ENCODE measurements at regions not wholly inside any gene's neighbourhood (a gene's known extent, or its start where the extent isn't known, plus 50 kb on each side); places are given as distances from the start of the nearest gene placed in this dataset.
"Not testable (repeated sequence)": the region's sequence is repeated elsewhere in the genome, so short reads cannot be mapped to it uniquely, and the experiment has no call there.

DNA sequence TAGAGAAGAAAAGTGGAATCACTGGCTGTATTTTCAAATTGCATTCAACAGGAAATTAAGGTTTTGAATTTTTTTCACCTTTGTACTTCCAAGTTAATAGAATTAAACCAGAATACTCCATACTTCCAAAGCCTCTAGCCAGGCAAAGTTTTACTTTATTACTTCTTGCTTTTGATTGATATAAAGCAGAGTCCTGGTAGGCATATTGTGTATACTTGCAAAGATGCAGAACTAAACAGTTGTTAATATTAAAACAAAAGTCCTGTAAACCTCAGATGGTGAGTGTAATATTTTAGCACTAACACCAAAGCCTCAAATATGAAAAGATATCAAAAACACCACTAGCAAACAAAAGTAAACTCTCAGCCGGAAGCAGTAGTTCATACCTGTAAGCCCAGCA lies 107.2 kb upstream of the C2CD4B start:
- no peak for DNase-seq

DNA sequence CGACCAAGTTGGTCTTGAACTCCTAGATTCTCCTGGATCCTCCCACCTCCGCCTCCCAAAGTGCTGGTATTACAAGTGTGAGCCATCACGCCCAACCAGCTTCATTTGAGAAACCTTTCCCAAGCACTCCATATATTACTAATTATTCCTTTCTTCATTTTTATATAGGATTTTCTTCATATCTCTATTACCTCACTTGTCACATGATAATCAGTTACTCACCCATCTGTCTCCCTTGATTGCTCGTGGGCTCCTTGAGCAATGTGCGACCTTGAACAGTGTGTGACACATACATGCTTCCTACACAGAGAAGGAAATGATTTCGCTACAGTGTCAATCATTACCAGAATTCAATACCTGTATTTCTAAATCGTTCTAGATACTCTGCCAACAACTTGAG lies 110.7 kb upstream of the C2CD4B start:
- DNase-seq, result no peak

DNA sequence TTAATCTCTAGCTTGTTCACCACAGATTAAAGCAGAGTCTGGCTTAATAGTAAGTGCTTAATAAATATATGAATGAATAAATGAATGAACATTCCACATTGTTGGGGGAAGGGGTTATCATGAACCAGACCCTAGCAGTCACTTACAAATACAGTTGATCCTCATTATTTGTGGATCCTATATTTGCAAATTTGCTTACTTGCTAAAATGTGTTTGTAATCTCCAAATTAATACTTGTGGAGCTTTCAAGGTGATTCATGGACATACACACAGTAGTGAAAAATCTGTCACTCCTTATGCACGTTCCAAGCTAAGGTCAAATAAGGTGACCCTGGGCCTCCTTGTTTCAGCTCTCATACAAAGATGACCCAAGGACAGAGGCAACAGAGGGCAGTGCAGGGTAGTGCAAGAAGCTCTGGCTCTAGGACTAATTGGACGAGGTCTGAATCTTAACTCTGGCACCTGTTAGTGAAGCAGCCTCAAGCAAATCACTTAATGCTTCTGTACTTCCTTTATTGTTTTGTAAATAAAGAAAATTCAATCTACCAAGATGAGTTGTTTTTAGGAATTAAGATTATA lies 112.8 kb upstream of the C2CD4B start:
- no peak for DNase-seq

DNA sequence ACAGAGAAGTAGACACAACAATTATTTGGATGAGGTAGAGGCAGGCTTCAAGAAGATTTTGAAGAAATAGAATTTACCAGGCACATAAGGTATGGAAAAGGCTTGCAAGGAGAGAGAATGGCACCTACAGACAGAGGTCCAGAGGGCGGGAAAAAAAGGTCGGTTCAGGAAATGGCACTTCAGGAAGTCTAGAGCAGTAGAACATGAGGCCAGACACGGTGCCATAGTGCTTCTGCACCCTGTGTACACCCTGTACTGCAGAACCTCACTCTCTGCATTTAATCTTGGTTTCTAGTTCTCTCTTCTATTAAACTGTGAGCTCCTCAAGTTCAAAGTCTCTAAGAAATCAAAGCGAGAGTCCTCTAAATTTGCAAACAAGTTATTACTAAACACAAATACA lies 113.4 kb upstream of the C2CD4B start:
- no peak for DNase-seq

DNA sequence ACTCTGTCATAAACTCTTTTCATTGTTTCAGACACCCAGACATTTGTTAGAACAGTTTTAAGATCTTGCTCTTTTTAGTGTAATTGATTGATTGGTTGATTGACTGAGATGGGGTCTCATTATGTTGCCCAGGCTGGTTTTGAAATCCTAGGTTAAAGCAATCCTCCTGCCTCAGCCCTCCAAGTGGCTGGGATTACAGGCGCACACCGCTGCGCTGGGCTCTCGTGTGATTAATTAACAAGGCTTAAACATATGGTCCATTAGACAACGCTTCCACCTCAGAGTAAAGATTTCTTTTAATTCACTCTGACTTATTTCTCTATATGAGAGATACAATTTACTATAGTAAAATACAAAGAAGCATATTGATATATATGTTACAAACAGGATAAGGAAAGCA lies 114.0 kb upstream of the C2CD4B start:
- no peak for DNase-seq

DNA sequence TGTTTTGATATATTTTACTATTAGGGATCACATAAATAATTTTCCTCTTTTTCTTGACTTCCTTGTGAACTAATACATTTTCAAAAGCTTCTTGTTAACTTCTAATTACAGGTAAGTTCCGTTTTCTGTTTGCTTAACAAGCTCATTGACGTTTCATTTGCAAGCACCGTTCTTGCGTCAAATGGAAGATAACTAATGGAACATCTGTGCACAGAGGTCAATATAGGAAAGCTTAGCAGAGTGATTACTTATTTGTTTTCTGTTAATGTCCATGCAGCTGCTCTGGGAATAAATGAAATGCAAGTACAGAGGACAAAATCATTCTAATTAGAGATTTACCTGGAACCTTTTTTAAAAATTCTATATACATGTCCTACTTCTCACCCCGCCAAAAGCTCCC lies 115.5 kb upstream of the C2CD4B start:
- no peak for DNase-seq

DNA sequence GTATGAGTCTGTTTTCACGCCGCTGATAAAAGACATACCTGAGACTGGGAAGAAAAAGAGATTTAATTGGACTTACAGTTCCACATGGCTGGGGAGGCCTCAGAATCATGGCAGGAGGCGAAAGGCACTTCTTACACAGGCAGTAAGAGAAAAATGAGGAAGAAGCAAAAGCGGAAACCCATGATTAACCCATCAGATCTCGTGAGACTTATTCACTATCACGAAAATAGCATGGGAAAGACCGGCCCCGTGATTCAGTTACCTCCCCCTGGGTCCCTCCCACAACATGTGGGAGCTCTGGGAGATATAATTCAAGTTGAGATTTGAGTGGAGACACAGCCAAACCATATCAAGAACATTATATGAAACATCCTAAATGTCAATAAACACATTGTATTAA lies 116.7 kb upstream of the C2CD4B start:
- not testable (repeated sequence) for DNase-seq

DNA sequence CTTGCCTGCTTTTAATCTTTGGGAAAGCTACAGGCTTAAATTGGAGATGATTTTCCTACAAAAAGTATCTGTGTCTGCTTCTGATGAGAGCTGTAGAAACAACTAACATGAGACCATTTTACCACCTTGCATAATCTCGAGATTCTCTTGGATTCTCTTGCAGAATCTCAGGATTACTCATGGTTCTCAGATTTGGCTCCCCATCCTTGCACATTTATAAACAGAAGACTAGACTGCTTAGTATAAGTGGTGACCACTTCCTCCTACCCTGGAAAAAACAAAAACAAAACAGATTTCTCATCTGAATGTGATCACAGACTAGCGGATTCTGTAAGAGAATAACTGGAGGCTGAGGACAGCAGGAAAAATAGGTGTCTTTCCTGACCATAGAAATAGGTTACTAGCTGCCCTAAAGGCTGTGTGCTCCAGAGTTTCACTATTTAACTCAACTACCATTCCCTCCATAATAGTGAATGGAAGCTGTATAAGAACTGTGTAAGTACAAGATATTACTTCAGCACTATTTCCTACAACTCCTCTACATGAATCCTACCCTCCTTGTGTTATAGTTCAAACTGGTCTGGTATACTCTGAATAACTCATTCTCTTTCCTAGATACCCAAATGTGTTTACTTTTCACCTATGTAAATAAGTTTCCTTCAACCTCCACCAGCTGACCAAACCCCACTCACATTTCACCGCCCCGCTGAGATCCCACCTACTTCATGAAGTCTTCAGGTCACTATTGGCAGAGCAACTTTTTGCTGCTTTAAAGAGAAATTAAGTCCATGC lies 122.2 kb upstream of the C2CD4B start:
- DNase-seq, result no peak

DNA sequence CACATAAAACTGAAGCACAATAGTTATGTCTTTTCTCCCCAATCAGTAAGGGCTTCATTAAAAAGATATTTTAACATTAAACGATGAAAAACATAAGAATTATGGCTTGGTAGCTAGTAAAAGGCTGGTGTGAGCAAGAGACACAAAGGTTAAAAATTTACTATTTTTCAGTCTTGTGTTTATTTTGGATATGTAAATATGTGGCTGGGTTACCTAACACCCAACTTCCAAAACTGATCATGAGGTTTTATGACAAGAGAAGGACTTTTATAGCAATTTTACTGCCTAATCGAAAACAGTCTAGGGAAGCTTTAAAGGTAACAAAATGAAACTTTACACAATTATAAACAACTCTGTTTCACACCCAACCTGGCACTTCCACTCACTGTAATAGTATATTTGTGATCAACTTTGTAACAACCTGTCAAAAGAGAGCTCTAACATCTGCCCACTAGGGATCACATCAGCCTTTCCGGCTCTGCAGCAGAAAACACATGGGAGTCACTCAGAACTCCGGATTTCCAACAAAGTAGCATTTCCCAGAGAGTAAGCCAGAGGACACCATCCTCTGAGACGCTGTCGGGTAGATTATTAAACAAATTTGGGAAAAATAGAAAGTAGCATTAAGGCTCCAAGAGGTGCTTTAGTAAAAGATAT lies 123.4 kb upstream of the C2CD4B start:
- no peak for DNase-seq

DNA sequence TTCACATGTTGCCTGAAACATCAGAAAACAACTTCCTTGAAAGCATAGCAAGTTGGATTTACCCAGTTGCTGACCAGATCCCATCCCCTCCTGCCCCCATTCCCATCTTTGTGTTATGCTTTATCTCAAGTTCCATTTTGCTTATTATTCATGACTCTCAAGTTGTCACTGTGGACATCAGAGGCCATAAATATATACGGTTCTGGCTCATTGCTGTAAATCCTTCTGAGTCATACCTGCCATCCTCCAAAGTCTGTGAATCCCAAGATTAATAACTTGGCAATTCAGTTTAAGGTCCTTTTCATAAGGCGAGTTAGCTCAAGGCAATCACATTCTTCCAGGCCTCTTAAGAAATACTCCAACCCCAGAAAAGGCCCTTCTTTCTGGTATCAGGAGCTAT lies 126.2 kb upstream of the C2CD4B start:
- no peak for DNase-seq

DNA sequence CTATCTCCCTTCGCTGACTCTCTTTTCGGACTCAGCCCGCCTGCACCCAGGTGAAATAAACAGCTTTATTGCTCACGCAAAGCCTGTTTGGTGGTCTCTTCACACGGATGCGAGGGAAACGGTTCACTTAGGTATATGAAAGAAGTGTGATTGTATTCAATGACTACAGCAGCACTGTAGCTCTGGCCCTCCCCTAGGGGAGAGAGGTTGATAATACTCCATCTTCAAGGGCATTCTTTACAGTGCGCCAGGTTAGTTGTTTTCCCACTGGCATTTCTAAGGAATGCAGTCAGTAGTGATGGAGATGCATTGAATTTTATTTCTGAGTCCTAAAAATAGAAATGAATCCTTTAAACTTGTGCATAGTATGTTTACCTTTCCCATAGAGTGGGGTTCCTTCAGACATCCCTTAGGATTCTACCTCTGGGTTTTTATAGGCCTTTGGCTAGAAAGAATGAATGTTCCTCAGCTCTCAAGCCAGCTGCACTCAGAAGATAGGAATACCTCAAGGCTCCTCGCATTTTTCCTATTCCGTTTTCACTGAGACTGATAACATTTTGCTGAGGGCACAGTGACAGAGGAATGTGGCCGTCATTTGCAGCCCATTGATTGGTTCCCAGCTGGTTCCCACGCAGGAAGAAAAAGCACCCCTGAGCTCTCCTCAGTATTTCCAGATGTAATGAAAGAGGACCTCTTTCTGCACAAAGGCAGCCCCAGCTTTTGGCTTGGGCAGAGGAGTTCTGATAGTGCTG lies 131.8 kb upstream of the C2CD4B start:
- DNase-seq, result no peak

DNA sequence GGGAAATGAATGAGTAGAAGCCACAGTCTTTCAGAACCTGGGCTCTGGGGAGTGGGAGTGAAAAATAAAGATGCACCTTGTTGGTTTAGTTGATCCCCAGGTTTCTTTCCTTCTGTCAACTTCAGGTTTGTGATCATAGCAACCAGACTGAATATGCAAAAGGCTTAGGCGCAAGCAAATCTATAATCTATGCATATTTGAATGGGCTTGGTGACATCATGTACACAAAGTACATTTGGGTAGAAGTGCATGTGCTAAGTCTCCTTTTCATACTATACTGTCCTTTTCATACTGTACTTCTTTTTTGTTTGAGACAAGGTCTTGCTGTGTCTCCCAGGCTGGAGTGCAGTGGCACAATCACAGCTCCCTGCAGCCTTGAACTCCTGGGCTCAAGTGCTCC lies 132.4 kb upstream of the C2CD4B start:
- no peak for DNase-seq

DNA sequence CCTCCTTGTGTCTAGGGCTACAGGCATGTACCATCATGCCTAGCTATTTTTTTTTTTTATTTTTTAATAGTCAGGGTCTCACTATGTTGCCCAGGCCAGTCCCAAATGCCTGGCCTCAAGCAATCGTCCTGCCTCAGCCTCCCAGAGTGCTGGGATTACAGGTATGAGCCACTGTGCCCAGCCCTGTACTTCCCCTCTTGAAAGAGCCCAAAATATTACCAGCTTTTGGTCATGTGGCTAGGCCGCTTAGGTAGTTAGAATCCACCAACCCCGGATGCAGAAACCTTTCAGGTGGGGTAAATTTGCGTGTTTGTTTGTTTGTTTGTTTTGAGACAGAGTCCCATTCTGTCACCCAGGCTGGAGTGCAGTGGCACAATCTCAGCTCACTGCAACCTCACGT lies 132.8 kb upstream of the C2CD4B start:
- no peak for DNase-seq

DNA sequence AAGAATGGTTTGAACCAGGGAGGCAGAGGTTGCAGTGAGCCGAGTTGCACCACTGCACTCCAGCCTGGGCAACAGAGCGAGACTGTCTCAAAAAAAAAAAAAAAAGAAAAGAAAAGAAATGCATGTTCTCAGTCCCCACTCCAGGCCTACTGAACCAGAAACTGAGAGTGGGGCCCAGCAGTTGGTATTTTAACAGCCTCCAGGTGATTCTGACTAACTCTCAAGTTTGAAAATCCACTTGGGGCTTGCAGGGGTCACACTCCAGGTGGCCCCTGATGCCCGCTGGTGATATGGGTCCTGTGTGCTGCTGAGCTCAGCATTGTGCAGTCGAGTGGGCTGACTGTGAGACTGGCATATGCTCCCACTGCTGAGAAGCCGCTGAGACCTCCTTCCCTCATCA lies 133.7 kb upstream of the C2CD4B start:
- DNase-seq, result no peak

DNA sequence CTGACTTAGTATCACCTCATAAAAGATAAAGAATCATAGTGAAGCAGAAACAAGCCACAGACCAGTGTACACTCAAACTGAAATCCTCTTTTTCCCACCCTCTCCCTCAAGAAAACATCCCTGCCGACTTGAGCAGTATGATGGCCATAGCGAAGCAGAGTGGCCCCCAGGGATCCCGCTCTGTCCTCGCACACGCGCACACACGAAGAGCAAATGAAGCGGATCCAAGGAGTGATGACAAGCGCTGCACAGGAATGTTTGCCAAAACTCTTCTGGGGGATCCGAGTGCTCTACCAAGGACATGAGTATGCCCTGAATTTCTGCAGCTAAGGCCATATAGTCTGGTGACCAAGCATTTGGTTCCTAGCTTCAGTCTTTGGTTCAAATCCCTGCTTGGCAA lies 134.5 kb upstream of the C2CD4B start:
- no peak for DNase-seq

DNA sequence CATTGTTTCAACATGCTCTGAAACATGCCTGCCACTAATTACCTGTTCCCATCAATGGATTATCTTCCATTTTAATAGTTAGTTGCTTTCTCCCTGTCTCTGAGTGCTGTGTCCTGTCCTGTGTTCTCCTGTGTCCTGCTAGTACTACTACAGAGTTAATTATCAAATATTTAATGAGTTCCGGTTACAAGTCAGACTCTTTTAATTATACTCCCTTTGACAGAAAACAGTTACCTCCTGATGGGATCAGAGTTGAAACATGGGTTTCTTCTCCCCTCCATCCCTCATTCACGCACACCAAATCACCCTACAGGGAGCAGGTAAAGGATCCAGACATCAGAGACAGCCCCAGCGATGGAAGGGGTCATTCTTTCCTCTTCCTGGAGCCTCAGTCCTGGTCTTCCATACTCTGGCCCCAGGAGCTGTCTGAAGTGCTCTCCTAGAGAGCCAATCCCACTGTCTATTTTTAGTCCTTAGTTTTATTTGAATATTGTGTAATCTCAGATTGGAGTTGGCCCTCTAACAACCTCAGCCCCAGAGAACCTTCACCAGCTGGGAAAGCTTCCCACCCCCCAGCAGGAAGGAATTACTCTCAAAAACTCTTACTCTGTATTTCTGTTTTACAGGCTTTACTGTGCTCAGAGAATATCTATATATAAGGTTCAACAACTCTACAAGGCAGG lies 137.0 kb upstream of the C2CD4B start:
- DNase-seq, result no peak

DNA sequence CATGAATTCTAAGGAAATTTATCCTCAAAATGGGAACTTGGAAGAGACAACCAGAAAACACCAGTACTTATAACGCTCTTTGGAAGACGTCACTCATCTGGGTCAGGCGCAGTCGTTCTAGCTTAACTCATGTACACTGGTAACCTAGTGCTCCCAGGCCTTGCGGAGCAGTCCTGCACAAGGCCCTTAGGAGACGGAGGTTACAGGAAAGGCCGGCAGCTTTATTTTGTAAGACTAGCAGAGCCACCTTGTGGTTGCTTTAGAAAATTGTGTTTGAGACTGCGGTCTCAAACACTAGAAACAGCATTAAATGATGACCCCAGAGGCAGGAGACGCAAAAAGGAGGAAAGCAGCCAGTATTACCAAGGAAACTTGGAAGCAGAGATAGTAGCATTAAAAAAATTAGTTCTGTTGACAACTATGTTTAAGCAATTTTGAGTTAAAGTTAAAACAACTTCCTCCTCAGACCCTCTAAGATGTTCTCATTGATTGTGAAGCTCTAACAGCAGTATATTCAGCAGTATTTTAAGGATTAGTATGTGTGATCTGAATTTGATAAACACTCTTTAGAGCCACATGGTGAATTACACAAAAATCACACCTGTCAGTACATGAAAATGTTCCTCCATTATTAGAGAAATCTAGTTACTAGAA lies 141.9 kb upstream of the C2CD4B start:
- DNase-seq, result peak in 1 of 2 donors; percentile 7

DNA sequence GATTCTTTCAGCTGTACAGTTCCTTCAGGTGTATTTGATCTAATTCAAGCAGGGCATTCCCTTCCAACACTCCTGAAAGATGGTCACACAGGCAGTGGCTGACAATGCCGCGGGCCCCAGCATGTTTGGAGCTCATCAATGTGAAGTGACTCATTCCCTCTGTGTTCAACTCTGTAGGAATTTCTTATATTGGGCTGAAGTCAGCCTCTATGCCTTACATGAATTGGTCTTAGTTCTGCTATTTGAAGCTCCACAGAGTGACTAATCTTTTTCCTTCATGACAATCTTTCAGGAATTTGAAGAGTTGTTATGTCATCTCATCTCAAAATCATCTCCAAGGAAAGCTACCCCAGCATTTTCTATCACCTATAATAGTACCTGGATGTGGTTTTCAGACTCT lies 142.5 kb upstream of the C2CD4B start:
- DNase-seq, result no peak

DNA sequence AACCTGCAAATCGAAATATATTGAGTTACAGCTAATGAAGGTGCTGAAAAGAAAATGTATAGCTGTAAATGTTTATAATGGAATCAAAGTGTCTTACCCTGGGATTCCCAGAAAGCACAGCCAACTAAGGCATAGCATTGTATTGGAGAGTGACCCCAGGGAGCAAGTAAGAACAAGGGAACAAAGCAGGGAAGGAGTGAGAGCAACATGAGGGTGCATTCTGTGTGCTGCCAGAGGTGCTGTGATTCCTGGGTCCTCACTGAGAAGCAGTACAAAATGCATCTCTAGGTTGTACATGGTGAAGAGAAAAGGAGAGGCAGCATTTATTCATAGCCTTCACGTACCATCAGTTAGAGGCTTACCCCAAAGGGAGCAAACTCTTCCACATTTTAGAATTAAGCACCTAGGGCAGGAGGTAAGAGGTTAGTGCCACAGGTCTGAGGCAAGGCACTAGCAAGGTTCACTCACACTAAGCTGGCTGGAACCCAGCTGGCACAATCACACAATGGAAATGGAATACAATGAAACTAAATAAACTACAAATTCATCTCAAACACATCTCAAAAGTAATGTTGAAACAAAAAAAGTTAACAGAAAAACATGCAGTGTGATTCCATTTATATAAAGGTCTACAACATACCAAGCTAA lies 151.5 kb upstream of the C2CD4B start:
- DNase-seq, result no peak

DNA sequence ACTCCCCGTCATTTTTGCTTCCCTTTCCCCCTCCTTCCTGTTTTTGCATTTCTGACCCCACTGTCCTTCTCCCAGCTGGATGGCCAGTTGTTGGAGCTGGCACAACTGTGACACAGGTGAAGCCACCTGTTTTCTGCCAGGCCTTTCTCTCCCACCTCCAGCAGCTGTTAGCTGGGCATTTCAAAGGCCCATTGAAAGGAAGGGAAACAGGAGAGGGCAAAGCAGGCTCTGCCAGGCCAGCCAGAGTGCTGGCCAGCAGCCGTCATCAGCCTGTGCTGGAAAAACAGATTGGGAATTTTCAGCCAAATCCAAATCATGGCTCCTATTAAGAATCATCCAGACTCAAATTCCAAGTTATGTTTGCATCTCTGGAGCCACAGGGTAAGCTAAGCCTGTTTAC lies 155.2 kb upstream of the C2CD4B start:
- no peak for DNase-seq

DNA sequence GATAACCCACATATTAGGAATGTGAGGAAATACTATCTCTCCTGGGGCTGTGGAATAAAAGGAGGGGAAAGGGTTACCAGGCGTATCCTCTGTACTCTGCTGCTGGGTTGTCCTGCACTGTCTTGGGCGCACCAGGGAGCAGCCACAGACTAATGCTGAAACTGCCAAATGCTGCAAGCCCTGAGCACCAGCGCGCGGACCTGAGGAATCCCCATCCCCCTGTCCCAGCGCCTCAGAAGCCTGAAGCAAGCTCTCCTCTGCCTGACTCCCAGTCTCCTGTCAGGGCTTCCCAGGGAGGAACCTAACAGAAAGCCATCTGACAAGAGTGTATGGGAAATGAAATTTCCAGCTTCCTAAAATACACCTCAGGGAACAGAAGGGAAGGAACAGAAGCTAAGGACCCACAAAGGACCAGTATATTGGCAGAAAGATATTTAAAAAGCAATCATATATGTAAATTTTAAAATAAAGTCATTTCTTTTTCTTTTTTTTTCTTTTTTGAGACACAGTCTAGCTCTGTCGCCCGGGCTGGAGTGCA lies 158.3 kb upstream of the C2CD4B start:
- DNase-seq, result no peak

DNA sequence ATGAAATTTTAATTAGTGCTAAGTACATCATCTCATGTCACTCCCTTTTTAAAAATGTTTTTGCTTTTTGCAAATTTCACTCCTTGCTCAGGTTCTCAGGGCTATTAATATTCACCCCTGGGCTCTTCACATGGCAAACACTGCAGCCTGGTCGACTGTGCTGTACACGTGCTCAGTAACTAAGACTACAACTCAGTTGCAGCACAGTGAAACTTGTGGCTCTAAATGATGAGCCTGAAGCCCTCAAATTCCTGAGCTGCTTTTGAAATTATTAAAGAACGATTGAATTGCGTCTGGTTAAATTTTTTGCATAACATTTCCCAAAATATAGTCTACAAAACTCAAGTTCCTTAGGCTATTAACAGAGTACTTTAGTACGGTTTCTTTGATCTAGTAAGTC lies 159.3 kb upstream of the C2CD4B start:
- DNase-seq, result no peak
